ENCODE measurements at regions not wholly inside any gene's neighbourhood (a gene's known extent, or its start where the extent isn't known, plus 50 kb on each side); places are given as distances from the start of the nearest gene placed in this dataset.

DNA sequence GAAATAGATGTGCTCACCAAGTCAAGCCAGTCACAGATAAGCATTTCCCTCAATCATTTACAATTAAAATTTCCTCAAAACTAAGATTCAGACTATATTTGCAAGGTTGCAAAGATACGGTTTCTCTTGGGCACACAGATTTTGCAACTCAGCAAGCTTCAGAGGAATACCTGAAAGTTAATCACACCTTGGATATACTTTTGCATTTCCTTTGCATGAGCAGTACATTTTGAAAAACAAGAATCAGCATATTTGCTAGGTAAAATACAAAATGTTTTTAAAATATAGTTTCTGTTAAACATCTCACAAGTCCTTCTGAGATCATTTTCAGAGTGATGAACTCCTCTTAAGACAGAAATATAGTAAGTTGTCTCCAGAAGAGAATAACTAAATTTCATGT lies 336.9 kb downstream of the DUSP6 start:
- H3K4me3 Mint-ChIP-seq = no peak overlapping the region
- DNase-seq = no peak
- no peak for ATAC-seq (replicated peaks in 1 of 2)
- peaks cover 0 to under 1% of the 10 kb centered on the region in 2 donors for H3K36me3 Mint-ChIP-seq (ENCODE audit: insufficient read depth in 2 of 2)
- H3K4me1 Mint-ChIP-seq (ENCODE audit: low read depth) = peaks cover 10% of the 10 kb centered on the region
- no peaks in the 10 kb centered on the region for H3K27me3 Mint-ChIP-seq (ENCODE audit: low read depth)
- no peak overlapping the region for H3K27ac Mint-ChIP-seq
- peaks cover 0 to 1% of the 10 kb centered on the region in 2 donors for H3K9me3 Mint-ChIP-seq

DNA sequence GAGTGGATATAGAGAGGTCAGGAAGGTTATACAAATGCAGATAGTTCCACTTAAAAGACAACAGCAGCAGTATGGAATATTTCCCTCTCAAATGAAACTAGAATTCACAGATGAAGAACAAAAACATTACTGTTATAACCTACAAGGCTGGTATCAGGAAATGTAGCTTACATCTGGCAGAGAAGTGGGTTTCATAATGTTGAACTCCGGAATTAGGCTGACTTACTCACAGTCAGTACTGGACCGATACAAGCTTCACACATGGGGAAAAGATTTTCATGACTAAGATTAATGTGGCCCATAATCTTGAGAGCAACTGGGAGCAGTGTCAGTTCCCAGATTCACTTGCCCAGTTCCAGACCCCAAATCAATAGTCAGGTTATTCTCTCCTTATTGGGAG lies 353.9 kb downstream of the DUSP6 start:
- H3K36me3 Mint-ChIP-seq (ENCODE audit: insufficient read depth in 2 of 2) = no peaks in the 10 kb centered on the region
- H3K27me3 Mint-ChIP-seq (ENCODE audit: low read depth) = peaks cover 22% of the 10 kb centered on the region
- no peaks in the 10 kb centered on the region for H3K9me3 Mint-ChIP-seq
- no peak overlapping the region for H3K4me3 Mint-ChIP-seq
- ATAC-seq (replicated peaks in 1 of 2) (no peak), DNase-seq (no peak)
- H3K27ac Mint-ChIP-seq = no peak overlapping the region
- H3K4me1 Mint-ChIP-seq (ENCODE audit: low read depth) = no peaks in the 10 kb centered on the region

DNA sequence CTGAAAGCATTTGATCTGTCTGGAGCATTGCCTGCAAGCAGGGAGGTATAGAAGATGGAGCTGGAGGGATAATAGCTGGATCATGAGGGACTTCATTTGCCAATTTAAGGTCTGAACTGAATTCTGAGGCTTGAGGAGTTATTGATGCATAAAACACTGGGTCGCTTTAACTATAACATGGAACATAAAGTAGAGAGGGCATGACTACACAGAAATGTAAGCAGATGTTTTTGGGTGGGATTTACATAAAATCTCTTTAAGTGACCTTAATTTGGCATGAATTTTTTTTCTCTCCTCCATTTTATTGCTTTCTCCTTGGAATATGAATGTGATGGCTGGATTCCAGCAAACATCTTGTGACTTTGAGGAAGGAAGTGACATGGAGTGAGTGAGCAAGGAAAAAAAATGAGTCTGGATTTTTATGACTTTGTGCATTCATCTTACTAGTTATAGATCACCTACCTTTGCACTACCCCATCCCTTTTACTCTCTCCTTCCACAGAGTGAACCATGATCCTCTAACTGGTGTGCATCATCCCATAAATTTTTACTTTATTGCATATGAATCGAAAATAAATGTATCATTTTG lies 356.0 kb downstream of the DUSP6 start:
- H3K4me1 Mint-ChIP-seq (ENCODE audit: low read depth) = no peaks in the 10 kb centered on the region
- DNase-seq (no peak), ATAC-seq (replicated peaks in 1 of 2) (no peak)

DNA sequence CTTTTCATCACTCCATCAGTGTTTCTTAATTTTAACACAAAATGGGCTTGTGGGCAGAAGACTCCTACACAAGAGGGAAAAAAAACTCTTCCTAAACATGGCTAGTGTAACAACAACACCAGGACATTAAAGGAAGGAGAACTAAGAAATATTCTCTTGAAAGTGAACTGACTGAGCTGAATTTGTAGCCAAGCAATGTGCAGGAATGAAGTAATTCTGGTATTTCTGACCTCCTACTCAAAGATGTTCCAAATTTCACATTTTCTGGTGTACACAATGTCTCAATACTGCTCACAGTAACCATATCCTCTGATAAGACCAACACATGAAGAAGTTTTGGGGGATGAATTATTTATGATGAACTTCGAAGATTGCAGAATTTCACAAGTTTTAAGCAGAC lies 357.3 kb downstream of the DUSP6 start:
- Mint-ChIP-seq H3K9me3 (no peaks in the 10 kb centered on the region), H3K4me1 (ENCODE audit: low read depth) (no peaks in the 10 kb centered on the region), H3K4me3 (no peak overlapping the region), H3K27ac (no peak overlapping the region), H3K27me3 (ENCODE audit: low read depth) (peaks cover 16% of the 10 kb centered on the region), H3K36me3 (ENCODE audit: insufficient read depth in 2 of 2) (no peaks in the 10 kb centered on the region)
- DNase-seq (no peak), ATAC-seq (replicated peaks in 1 of 2) (no peak)

More for the DNA sequence above, 356.0 kb downstream of the DUSP6 start:
- H3K4me3 Mint-ChIP-seq = no peak overlapping the region
- H3K27me3 Mint-ChIP-seq (ENCODE audit: low read depth) = peaks cover 23% of the 10 kb centered on the region
- H3K27ac Mint-ChIP-seq = no peak overlapping the region
- H3K9me3 Mint-ChIP-seq = no peaks in the 10 kb centered on the region
- no peaks in the 10 kb centered on the region for H3K36me3 Mint-ChIP-seq (ENCODE audit: insufficient read depth in 2 of 2)

DNA sequence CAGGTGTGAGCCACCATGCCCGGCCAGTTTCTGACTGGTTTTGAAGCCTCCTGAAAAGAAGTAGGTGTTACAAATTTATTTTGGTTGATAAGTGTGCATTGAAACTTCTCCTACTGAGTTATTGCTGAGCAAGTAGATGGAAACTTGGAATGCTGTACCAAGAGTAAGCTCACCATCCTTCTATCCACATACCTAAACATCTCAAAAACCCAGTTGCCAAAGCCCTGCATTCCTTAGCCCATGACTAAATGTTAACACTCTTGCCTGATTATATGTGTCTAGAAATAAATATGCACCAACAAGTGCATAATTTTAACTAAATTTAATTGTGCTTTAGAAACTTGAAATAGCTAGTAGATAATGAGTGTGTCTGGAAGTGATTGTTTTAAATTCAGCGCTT lies 357.8 kb downstream of the DUSP6 start:
- no peak overlapping the region for H3K27ac Mint-ChIP-seq
- H3K27me3 Mint-ChIP-seq (ENCODE audit: low read depth) = peaks cover 14% of the 10 kb centered on the region
- DNase-seq = no peak
- H3K9me3 Mint-ChIP-seq = no peaks in the 10 kb centered on the region
- H3K36me3 Mint-ChIP-seq (ENCODE audit: insufficient read depth in 2 of 2) = no peaks in the 10 kb centered on the region
- no peak for ATAC-seq (replicated peaks in 1 of 2)
- no peak overlapping the region for H3K4me3 Mint-ChIP-seq
- H3K4me1 Mint-ChIP-seq (ENCODE audit: low read depth) = no peaks in the 10 kb centered on the region

DNA sequence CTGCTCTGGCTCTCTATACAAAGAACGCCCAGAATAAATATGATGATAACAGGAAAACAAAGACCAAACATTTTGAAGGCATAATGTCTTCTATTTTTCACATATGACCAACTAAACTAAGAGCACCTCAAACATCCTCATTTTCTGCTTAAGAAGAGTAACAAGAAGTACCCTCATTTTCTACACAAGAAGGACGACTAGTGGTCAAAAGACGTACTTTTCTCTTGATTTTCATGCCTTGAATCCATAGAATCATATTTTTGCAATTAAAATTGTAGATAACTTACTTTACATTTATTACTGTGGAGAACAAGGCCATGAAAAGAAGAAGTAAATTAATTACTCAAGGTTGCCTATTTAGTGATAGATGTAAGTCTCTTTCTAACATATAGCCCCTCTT lies 358.6 kb downstream of the DUSP6 start:
- H3K4me1 Mint-ChIP-seq (ENCODE audit: low read depth) = no peaks in the 10 kb centered on the region
- H3K9me3 Mint-ChIP-seq = no peaks in the 10 kb centered on the region
- H3K4me3 Mint-ChIP-seq = no peak overlapping the region
- no peaks in the 10 kb centered on the region for H3K36me3 Mint-ChIP-seq (ENCODE audit: insufficient read depth in 2 of 2)
- no peak for ATAC-seq (replicated peaks in 1 of 2)
- H3K27ac Mint-ChIP-seq = no peak overlapping the region
- H3K27me3 Mint-ChIP-seq (ENCODE audit: low read depth) = peaks cover 14% of the 10 kb centered on the region
- no peak for DNase-seq

DNA sequence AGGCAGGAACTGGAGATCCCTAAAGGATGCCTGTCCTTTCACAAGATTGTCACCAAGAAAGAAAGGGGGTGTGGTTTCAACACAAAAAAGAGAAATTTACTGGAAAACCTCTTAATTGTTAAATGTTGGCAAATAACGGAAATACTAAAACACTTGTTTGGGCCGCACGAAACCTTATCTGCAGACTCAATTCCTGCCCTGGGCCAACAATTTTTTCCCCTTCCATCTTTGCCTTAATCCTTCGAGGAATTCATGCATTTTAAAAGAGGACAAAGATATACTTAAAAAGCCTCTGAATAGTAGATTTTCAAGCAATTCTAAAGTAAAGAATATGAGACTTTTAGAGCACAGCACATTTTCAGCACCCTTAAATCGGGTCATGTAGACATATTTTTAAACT lies 366.2 kb downstream of the DUSP6 start:
- Mint-ChIP-seq H3K27me3 (ENCODE audit: low read depth) (peaks cover 17% of the 10 kb centered on the region), H3K27ac (no peak overlapping the region), H3K4me3 (no peak overlapping the region), H3K9me3 (no peaks in the 10 kb centered on the region), H3K4me1 (ENCODE audit: low read depth) (no peaks in the 10 kb centered on the region), H3K36me3 (ENCODE audit: insufficient read depth in 2 of 2) (no peaks in the 10 kb centered on the region)
- DNase-seq = no peak
- no peak for ATAC-seq (replicated peaks in 1 of 2)

DNA sequence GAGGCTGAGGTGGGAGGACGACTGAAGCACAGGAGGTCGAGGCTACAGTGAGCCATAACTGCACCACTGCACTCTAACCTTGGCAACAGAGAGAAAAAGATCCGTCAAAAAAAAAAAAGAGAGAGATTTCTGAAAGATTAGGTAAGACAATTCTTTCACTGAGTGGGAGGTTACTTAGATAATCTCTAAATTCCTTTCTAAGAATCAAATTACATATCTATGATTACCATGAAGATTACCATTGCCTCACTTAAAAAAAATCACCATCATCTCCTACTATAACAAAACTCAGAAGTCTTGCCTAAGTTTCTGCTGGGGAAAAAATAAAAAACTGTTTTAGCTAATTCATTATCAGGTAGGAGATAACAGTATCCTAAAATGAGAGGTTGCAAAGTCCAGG lies 366.7 kb downstream of the DUSP6 start:
- Mint-ChIP-seq H3K4me3 (no peak overlapping the region), H3K27ac (no peak overlapping the region), H3K36me3 (ENCODE audit: insufficient read depth in 2 of 2) (no peaks in the 10 kb centered on the region), H3K9me3 (no peaks in the 10 kb centered on the region), H3K4me1 (ENCODE audit: low read depth) (no peaks in the 10 kb centered on the region), H3K27me3 (ENCODE audit: low read depth) (peaks cover 13% of the 10 kb centered on the region)
- no peak for DNase-seq
- no peak for ATAC-seq (replicated peaks in 1 of 2)

DNA sequence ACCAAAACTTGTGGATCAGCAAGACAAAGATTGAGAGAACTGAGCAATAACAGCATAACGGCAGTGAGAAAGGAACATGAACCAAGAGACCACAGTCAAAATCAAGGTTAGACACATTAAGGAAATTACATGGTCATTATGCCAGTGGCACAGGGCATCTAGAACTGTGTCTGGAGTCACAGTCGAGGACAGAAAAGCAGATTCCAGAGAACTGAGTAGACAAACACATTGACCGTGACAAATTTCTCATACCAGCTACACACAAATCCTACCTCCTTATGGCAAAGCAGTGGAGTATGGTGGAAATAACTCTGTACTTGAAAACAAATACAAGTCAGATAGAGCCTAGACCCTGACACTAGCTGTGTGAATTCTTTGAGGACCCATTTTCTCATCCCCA lies 367.3 kb downstream of the DUSP6 start:
- DNase-seq (no peak), ATAC-seq (replicated peaks in 1 of 2) (no peak)
- no peak overlapping the region for H3K27ac Mint-ChIP-seq
- no peak overlapping the region for H3K4me3 Mint-ChIP-seq
- H3K27me3 Mint-ChIP-seq (ENCODE audit: low read depth) = peaks cover 17% of the 10 kb centered on the region
- no peaks in the 10 kb centered on the region for H3K4me1 Mint-ChIP-seq (ENCODE audit: low read depth)
- no peaks in the 10 kb centered on the region for H3K36me3 Mint-ChIP-seq (ENCODE audit: insufficient read depth in 2 of 2)
- no peaks in the 10 kb centered on the region for H3K9me3 Mint-ChIP-seq

DNA sequence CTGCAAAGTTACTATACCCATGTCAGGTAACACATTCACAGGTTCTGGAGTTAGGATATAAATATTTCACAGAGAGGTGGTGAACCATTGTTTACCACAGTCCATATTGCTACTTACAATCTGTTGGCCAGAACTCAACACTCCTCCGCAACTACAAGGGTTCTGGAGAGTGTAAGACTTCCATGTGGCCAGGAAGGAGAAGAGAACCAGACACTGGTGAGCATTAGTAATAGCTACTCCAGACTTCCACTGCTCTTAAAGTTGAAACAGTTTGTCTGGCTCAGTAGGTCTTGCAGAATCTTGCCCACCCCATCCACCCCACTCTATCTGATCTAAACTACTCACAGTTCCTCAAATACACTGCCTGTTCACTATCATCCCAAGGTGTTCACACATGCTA lies 369.6 kb downstream of the DUSP6 start:
- no peaks in the 10 kb centered on the region for H3K9me3 Mint-ChIP-seq
- H3K27me3 Mint-ChIP-seq (ENCODE audit: low read depth) = peaks cover 18% of the 10 kb centered on the region
- no peaks in the 10 kb centered on the region for H3K4me1 Mint-ChIP-seq (ENCODE audit: low read depth)
- no peak for DNase-seq
- no peak overlapping the region for H3K4me3 Mint-ChIP-seq
- H3K27ac Mint-ChIP-seq = no peak overlapping the region
- no peaks in the 10 kb centered on the region for H3K36me3 Mint-ChIP-seq (ENCODE audit: insufficient read depth in 2 of 2)
- no peak for ATAC-seq (replicated peaks in 1 of 2)

DNA sequence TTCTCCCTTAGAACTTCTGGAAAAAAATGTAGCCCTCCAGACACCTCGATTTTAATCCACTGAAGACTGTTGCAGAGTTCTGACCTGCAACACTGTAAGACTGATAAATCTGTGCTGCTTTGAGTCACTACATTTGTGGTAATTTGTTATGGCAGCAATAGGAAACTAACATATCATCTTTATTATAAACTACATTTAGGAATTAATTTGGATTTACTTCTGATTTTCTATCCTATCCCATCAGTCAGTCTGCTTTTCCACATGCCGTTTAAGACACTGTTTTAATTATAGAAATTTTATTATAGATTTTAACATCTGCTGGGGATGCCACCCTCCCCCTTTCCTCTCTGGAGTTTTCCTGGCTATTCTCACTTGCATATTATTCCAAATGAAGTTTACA lies 375.2 kb downstream of the DUSP6 start:
- no peak for ATAC-seq (replicated peaks in 1 of 2)
- H3K9me3 Mint-ChIP-seq = no peaks in the 10 kb centered on the region
- no peaks in the 10 kb centered on the region for H3K36me3 Mint-ChIP-seq (ENCODE audit: insufficient read depth in 2 of 2)
- no peaks in the 10 kb centered on the region for H3K4me1 Mint-ChIP-seq (ENCODE audit: low read depth)
- DNase-seq = no peak
- no peak overlapping the region for H3K4me3 Mint-ChIP-seq
- H3K27me3 Mint-ChIP-seq (ENCODE audit: low read depth) = peaks cover 5% of the 10 kb centered on the region
- H3K27ac Mint-ChIP-seq = no peak overlapping the region

DNA sequence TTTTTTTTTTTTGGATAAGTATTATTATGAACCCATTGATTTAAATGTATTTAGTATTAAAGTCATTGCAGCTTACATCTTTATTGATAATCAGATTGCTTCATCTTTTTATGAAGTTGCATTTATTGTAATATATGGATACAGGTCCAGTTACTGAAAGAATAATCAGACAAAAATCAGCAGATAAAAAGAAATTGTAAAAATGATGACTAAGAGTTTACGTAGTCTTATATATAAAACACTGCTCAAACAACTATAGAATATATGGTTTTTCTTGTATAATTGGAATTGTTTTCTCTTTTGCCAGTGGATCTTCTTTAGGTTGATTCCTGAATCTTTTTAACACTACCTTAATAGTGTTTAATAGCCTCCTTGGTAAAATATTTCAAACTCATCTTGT lies 378.3 kb downstream of the DUSP6 start:
- Mint-ChIP-seq H3K27ac (no peak overlapping the region), H3K4me1 (ENCODE audit: low read depth) (no peaks in the 10 kb centered on the region), H3K36me3 (ENCODE audit: insufficient read depth in 2 of 2) (no peaks in the 10 kb centered on the region), H3K9me3 (no peaks in the 10 kb centered on the region), H3K27me3 (ENCODE audit: low read depth) (no peaks in the 10 kb centered on the region), H3K4me3 (no peak overlapping the region)
- ATAC-seq (replicated peaks in 1 of 2) (no peak), DNase-seq (no peak)

DNA sequence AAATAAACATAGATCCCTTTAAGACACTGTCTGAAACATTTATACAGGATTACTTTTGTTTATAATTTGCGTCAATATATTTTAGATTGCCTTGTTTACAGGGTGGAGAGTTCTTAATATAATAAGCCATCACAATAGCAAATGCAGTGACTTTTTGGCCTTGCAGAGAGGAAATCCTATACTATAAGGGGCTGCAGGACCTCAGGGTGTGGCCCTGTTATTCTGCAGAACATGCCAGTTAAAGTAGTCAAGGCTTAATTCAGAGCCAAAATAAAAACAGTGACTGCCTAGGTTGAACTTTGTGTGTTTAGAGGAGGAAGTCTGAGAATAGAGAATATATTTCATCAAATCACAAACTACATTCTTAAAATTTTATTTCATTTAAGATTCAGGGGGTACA lies 381.6 kb downstream of the DUSP6 start:
- DNase-seq = no peak
- Mint-ChIP-seq H3K9me3 (no peaks in the 10 kb centered on the region), H3K27me3 (ENCODE audit: low read depth) (peaks cover 6% of the 10 kb centered on the region), H3K27ac (no peak overlapping the region), H3K4me1 (ENCODE audit: low read depth) (no peaks in the 10 kb centered on the region), H3K4me3 (no peak overlapping the region), H3K36me3 (ENCODE audit: insufficient read depth in 2 of 2) (no peaks in the 10 kb centered on the region)
- ATAC-seq (replicated peaks in 1 of 2) = no peak

DNA sequence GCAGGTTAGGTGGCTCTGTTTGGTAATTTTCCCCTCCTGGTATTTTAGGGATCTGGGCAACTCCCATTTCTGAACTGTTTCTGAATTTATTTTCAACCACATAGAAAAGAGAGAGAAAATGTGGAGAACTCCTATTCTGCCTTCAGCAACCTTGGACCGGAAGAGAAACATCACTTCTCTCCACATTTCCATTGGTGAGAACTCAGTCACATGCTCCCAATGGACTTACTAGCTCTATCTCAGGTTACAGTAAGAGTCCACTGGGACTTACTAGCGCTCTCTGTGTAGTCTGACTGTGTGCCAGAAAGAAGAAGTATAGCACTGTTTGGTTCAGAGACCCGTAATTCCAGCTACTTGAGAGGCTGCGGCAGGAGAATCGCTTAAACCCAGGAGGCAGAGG lies 383.2 kb downstream of the DUSP6 start:
- no peaks in the 10 kb centered on the region for H3K36me3 Mint-ChIP-seq (ENCODE audit: insufficient read depth in 2 of 2)
- no peak overlapping the region for H3K4me3 Mint-ChIP-seq
- DNase-seq (no peak), ATAC-seq (replicated peaks in 1 of 2) (no peak)
- no peak overlapping the region for H3K27ac Mint-ChIP-seq
- no peaks in the 10 kb centered on the region for H3K9me3 Mint-ChIP-seq
- peaks cover 12% of the 10 kb centered on the region for H3K27me3 Mint-ChIP-seq (ENCODE audit: low read depth)
- H3K4me1 Mint-ChIP-seq (ENCODE audit: low read depth) = no peaks in the 10 kb centered on the region

Data from activated T-cell treated with anti-CD3 and anti-CD28 coated beads, Interleukin-2, amount 50 U/mL, for 72 hours (primary cell).